Kidney epithelial cell (primary cell): ENCODE measurements at regions not wholly inside any gene's neighbourhood (a gene's known extent, or its start where the extent isn't known, plus 50 kb on each side); places are given as distances from the start of the nearest gene placed in this dataset.

Experiments used
- DNase-seq: peaks from one replicate; pipeline ENCODE4 v3.0.0-alpha.2; 2010; ENCODE audit warnings: low read depth
- H3K27me3 ChIP-seq: 2 replicates; pipeline ENCODE4 v1.6.0; 2011; ENCODE audit warnings: low read length; ENCODE audit not compliant: control insufficient read depth, insufficient read depth
- H3K36me3 ChIP-seq: 2 replicates; pipeline ENCODE4 v1.5.1; 2011; ENCODE audit warnings: low read length; ENCODE audit not compliant: control insufficient read depth, insufficient read depth
- H3K4me3 ChIP-seq: 2 replicates; pipeline ENCODE4 v1.5.1; 2011; ENCODE audit warnings: low read depth, mild to moderate bottlenecking, control low read depth, low read length
- TF ChIP-seq, protein P1 (sequence below): IDR thresholded peaks from 2 replicates; pipeline ENCODE4 v1.5.1; 2011; ENCODE audit warnings: mild to moderate bottlenecking, moderate library complexity, low read length, control low read depth, inconsistent platforms; ENCODE audit not compliant: insufficient read depth, poor library complexity, severe bottlenecking

- H3K36me3 ChIP-seq, result no peaks in the 10 kb centered on the region
- TF ChIP-seq, protein P1, sequence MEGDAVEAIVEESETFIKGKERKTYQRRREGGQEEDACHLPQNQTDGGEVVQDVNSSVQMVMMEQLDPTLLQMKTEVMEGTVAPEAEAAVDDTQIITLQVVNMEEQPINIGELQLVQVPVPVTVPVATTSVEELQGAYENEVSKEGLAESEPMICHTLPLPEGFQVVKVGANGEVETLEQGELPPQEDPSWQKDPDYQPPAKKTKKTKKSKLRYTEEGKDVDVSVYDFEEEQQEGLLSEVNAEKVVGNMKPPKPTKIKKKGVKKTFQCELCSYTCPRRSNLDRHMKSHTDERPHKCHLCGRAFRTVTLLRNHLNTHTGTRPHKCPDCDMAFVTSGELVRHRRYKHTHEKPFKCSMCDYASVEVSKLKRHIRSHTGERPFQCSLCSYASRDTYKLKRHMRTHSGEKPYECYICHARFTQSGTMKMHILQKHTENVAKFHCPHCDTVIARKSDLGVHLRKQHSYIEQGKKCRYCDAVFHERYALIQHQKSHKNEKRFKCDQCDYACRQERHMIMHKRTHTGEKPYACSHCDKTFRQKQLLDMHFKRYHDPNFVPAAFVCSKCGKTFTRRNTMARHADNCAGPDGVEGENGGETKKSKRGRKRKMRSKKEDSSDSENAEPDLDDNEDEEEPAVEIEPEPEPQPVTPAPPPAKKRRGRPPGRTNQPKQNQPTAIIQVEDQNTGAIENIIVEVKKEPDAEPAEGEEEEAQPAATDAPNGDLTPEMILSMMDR, result no peak
- no peak for DNase-seq
- H3K4me3 ChIP-seq, result no peak overlapping the region
- H3K27me3 ChIP-seq, result no peaks in the 10 kb centered on the region
Observed at GRCh38 chr1:219461981-219462400, 150.9 kb downstream of the ZC3H11B start.

GRCh38 chr1:219460896-219461815 lies 151.7 kb downstream of the ZC3H11B start:
- H3K36me3 ChIP-seq, result no peaks in the 10 kb centered on the region
- TF ChIP-seq, protein P1, result no peak
- no peak for DNase-seq

GRCh38 chr1:219460081-219460895 lies 152.6 kb downstream of the ZC3H11B start:
- no peak for DNase-seq
- H3K27me3 ChIP-seq, result no peaks in the 10 kb centered on the region
- no peaks in the 10 kb centered on the region for H3K36me3 ChIP-seq
- H3K4me3 ChIP-seq, result no peak overlapping the region
- TF ChIP-seq, protein P1, result no peak

More at GRCh38 chr1:219460896-219461815, 151.7 kb downstream of the ZC3H11B start:
- H3K4me3 ChIP-seq, result no peak overlapping the region
- no peaks in the 10 kb centered on the region for H3K27me3 ChIP-seq

- H3K4me3 ChIP-seq, result no peak overlapping the region
- no peak for DNase-seq
- no peaks in the 10 kb centered on the region for H3K27me3 ChIP-seq
Observed at GRCh38 chr1:219459351-219460080, 153.4 kb downstream of the ZC3H11B start.

DNA sequence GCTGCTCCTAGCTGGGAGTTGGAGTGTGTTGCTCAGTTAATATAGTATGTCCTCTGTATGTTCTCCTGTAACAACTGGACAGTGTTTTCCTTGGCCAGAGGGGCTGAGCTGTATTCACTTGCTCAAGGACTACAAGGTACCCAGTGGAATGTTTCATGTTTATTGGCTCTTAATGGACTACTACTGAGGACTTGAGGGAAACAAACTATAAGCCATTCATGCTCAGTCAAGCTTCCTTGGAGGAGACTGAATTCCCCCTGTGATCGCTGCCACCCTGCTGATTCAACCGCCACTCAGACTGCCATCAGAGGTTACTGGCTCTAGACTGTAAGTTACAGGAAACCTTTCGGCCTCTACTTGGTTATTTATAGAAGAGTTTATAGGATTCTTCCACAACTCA lies 166.6 kb downstream of the ZC3H11B start:
- TF ChIP-seq, protein P1, result no peak
- DNase-seq, result no peak

More at GRCh38 chr1:219459351-219460080, 153.4 kb downstream of the ZC3H11B start:
- TF ChIP-seq, protein P1, result no peak
- H3K36me3 ChIP-seq, result no peaks in the 10 kb centered on the region

More for the DNA sequence above, 166.6 kb downstream of the ZC3H11B start:
- H3K36me3 ChIP-seq, result no peaks in the 10 kb centered on the region
- no peaks in the 10 kb centered on the region for H3K27me3 ChIP-seq
- no peak overlapping the region for H3K4me3 ChIP-seq
